ENCODE measurements at regions not wholly inside any gene's neighbourhood (a gene's known extent, or its start where the extent isn't known, plus 50 kb on each side); places are given as distances from the start of the nearest gene placed in this dataset.
"Not testable (repeated sequence)": the region's sequence is repeated elsewhere in the genome, so short reads cannot be mapped to it uniquely, and the experiment has no call there.

DNA sequence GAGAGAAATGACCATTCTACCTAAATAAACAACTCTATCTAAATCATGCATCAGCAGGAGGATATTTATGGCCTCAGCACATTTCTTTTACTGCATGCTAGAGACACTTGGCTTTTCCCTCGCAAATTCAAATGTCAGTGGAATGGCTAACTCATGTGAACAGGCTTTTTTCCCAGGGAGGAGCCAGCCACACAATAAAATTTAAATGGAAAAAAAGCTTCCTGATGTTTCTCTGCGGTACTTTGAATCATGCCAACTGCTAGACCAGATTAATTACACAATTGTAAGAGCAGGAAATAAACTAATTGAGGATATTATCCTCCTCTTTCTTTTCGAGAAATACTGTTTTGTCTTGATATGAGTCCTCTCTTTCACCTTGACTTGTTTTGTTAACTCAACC, 676.3 kb downstream of the IRS1 start:
- DNase-seq (ENCODE audit: low spot score), result peak; percentile 42

DNA sequence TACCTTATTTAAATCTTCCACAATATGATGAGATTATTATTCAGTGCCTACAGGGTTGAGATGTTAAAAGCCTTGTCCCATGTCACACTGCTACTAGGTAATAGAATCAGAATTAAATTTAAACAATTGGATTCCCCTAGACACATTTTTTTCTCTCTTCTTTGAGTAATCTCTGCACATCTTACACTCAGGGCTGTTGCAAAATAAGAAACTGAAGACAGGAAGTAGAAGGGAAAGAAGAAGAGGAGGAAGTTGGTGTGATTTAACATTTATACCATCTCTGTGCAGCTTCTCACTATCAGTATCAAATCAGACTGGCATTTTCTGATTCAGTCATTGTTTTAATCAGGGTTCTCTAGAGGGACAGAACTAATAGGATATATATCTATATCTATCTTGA, 677.6 kb downstream of the IRS1 start:
- DNase-seq (ENCODE audit: low spot score), result no peak

DNA sequence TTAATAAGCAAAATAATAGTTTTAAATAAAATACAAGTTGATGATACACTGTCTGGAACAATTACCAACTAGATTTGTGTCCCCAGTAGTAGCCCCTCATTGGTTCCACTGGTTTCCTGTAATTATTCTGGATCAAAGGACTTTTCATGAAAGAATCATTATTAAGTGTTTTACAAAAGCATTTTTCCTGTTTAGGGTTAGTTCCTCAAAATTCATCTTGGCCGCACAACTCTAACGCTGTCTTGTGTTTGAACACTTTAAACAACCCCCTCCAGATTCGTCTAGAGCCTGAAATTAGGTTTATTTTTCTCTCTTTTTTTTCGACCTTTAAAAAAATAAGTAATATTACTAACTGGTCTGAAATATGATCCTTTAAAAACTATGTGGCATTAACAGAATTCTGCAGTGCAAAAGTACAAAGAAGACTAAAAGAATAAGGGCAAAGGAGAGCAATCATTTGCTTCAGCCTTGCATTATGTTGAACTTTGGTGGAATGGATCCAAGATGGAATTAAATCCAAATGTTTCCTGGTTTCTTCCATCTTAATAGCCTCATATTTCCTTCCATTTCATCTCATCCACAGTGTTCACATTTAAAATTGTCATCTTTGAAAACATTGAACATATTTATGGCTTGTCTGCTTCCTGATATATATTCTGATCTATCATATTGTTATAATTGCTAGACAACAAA, 678.4 kb downstream of the IRS1 start:
- no peak for DNase-seq (ENCODE audit: low spot score)

DNA sequence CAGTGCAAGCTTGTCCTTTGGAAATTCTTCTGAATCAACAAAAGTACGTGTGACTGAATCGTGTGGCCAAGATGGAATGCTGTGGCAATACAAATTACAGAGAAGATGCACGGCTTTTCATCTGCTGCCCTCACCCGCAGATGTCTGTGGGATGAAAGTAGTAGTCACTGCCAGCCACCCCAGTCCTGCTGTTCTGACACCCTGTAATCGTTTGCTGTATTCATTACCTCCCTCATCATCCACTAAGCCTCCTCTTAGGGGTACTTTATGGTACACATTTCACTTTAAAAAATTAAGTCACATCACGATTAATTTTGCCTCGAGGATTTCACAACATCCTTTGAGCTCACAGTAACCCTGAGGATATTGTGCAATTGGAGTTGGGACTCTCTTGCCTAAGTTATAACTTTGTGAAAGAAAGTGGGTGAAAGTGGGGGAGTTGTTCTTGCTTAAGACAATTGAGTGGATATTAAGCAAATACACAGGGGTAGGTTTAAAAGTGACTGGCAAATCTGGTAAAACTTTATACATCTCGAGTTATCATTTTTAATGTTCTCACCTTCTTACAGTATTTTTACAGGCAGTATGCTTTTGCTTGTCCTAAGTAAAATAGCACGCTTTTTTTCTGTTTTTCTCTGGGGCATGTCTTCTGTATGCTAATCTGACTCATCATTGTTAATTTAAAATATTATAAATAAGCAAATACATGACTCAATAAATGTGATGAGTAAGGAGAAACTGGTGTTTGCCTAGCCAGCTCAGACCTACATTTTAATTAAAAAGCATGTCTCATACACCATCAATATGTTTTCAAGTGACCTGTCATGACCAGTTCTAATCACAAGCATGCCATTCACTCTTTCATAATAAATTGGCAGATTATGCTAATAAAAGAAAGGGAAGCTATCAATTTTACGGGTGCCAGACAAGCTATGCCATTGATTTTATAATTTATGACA, 680.9 kb downstream of the IRS1 start:
- peak; percentile 73 for DNase-seq (ENCODE audit: low spot score)

DNA sequence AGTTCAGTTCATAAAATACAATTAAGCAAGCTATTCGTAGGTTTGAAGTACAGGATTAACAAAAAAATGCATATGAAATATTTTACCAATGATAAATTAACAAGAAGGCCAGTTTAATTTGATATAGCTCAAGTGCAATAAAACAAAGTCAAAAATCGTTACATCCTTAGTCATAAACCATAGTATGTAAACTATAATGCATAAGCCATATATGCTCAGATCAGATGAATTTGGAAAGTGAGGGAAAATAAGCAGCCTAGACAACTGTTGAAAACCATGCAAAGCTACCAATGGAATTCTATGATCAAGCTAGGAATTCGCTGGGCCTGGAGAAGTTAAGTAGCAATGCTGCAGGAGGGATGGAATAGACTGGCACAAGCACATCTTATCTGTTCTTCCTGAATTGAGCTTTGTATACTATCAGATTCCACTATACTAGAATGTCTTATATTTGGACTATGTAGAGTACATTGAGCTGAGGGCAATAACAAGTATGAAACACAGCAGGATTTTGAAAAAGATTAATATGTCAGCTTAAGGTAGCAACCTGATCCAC, 682.0 kb downstream of the IRS1 start:
- no peak for DNase-seq (ENCODE audit: low spot score)

DNA sequence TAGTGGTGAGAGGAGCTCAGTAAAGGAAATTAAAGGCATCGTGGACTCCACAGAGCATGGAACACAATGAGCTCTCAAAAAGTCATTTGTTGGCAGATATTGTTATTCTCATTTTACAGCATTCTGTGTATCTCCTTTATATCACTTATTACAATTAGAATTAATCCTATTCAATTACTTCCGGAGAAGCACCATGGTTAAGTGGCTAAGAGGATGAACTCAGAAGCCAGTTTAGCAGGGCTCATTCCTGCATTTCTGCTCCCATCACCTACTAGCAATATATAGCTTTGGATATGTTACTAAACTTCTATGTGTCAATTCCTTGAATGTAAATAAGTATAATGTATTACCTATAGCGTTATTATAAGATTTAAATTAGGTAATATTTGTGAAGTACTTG, 683.3 kb downstream of the IRS1 start:
- no peak for DNase-seq (ENCODE audit: low spot score)

DNA sequence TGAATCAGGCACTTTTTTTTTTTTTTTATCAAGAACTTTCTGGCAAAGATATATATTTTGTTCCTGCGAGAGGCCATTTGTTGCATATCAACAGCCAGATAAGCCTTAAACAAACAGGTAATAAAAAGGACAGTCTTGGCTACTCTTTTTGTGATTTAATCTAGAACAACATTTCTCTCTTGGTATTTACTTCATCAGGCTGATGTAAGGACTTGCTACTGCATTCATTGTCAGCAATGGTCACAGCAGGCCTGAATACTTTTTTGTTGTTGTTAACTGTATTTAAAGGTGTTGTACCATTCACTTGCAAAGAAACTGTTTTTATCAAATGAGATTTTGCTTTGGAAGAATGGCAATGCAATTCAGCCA, 683.8 kb downstream of the IRS1 start:
- DNase-seq (ENCODE audit: low spot score), result no peak

DNA sequence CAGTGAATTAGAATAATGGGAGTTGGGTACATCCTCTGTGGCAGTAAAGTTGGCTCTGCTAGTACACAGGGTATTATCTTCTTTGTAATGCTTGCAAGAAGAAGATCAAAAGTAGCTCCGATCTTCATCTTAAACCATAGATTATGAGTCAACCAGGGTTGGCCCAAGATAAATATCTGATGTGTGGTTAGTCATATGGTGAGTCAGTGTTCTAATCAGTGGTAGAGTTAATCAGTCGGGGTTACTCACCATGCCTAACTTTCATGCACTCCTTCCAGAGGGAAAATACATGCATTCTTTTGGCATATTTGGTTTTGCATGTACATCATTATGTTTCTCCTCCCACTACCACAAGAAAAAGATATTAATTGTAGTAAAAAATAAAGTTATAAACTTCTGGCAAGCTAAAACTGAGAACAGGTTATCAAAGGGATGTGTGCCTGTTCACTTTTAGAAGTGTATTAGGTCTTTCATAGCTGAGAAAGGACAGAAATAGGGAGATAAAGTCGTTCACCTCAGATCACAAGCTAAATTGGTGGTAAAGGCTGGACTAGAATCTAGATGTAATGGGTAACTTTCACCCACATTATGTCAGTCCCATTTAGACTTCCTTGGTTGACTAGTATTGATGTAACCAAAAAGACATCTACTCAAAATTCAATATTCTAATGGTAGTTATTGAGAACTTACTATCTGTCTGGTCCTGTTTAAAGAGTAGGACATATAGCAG, 684.4 kb downstream of the IRS1 start:
- peak; percentile 94 for DNase-seq (ENCODE audit: low spot score)

DNA sequence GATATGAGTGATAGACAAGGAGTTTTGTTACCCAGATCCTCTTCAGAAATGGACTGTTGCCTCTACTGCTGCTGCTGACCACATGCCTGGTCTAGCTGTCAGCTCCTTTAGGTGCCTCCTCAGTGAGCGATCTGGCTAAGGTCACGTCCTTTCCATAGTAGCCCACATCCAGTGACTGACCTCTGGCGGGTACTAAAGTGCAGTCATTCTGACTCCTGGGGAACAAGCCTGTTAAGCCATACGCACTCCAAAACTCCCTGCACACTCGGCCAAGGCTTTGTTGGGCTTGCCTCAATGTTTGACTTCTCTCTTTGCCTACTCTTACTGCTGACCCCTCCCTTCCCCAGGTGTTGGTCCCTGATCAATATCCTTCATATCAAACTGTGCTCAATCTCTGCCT, 685.2 kb downstream of the IRS1 start:
- peak; percentile 24 for DNase-seq (ENCODE audit: low spot score)

DNA sequence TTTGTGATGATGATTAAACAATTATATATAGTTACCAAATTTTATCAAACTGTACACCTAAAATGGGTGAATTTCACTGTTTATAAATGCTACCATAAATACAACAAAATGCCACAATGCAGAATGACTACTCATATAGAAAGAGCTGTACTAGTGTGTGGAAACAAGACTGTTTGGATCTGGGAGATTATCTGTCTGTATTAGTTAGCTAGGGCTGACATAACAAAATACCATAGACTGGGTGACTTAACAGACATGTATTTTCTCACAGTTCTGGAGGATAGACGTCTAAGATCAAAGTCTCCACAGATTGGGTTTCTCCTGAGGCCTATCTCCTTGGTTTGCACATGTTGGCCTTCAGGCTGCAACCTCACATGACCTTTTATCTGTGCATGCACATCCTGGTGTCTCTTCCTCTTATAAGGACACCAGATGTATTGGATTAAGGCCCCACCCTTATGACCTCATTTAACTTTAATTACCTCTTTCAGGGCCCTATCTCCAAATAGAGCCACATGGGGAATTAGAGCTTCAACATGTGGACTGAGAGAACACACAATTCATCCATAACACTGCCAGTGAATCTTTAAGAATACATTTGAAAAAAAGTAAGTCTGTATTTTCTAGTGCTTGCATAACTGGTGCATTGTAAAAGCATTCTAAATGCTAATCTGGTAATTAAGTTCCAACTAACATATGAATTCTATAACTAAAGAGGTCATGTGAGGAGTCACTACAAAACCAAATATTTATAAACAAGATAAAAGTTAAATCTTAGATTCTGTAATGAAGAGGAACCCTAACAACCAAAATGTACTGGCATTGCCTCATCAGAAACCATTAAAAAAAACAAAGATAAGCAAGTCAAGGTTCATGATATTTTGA, 699.6 kb downstream of the NYAP2 start:
- DNase-seq (ENCODE audit: low spot score), result no peak

DNA sequence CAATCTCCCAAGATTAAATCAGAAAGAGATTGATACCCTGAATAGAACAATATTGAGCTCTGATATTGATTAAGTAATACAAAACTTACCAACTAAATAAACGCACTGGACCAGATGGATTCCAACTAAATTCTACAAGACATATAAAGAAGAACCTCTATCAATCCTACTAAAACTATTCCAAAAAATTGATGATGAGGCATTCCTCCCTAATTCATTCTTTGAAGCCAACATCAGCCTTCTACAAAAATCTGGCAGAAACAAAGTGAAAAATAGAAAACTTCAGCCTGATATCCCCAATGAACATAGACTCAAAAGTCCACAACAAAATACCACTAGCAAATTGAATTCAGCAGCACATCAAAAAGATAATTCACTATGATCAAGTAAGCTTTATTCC, 695.5 kb downstream of the NYAP2 start:
- DNase-seq (ENCODE audit: low spot score), result no peak

DNA sequence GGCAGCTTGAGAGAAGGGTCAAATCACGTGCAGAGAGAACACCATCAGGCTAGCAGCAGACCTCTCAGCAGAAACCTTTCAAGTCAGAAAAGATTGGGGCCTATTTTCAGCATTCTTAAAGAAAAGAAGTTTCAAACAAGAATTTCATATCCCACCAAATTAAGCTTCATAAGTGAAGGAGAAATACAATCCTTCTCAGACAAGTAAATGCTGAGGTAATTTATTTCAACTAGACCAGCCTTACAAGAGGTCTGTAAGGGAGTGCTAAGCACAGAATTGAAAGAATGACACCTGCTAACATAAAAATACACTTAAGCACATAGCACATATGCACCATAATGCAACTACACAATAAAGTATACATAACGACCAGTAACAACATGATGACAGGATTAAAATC, 693.9 kb downstream of the NYAP2 start:
- no peak for DNase-seq (ENCODE audit: low spot score)

DNA sequence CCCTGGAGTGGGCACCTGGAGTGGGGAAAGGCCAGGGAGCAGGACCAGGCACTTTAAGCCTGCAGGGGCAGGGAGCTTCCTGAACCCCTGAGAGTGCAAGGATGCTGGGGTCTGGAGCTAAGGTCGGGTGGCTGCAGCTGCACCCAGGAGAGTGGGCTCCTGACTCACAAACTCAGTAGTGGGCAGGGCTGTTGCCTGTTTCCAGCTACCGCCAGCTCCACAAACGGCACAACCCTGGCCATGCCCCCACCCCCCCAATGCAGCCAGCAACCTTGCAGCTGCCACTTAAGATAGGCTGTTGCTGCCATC, 688.8 kb downstream of the NYAP2 start:
- DNase-seq (ENCODE audit: low spot score), result no peak

DNA sequence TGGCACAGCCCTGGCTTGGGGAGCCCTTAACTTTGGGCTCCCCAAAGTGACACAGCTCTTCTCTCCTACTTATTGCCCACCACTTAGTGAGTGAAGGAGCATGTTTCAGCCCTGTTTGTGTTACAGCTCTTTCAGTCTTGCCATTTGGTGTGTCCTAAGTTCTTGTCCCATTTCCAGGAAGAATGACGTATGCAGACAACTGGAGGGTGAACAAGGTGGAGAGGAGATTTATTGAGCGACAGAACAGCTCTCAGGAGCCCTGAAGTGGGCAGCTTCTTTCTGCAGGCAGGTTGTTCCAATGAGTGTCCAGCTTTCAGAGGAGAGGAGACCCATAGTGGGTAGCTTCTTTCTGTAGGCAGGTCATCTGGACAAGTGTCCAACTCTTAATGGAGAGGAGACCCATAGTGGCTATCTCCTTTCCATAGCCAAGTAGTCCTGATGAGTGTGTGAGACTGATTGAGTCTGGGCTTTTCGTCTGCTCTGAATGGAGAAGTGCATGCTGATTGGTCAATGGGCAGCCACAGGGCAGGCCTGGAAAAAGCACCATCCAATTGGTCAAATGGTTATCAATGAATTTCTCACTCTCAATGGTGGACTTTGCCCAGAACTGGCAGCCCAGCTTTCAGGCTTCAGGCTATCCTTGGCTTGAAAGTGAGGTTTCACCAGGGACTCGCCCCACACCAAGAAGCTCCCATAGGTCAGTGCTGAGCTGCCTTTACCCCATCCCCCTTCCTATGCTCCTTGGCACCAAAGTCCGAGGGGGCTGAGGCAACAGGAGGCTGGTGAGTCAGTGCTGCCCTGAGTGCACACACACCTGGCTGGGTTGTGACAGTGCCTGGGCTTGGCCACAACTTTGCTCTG, 688.2 kb downstream of the NYAP2 start:
- no peak for DNase-seq (ENCODE audit: low spot score)

DNA sequence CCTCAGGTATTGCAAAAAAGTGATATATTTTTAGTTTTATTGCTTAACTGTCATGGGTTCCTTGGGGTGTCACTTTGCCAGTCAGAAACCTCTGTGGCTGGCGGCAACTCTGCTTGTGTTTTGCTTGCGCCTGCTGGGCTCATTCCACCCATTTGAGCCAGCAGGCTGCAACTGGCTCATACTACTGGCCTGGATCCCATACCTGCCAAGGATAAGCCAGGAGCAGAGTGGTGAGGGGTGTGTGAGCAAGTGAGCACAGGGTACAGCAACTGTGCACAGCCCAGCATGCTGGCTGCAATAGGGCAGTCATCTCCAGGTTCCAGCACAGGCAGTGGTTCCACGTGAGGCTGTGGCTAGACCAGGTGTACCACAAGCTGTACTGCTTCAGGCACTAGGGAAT, 687.5 kb downstream of the NYAP2 start:
- no peak for DNase-seq (ENCODE audit: low spot score)

DNA sequence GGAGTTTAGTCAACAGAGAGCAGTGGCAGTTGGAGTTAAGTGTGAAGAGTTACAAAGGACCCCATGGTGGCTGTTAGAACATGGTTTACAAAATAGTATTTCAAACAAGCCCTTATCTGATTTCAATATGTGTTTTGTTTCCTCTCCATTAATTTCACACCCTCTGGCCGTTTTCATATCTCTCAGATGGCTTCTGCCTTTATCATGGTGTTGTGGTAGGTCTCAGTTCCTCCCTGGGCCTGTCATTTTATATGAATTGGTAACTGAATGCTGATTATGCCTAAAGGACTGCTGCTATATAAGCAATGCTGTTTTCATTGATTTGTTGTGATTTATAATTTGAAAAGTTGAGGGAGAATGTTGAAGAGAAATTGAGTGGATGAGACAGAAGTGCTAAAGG, 686.7 kb downstream of the NYAP2 start:
- DNase-seq (ENCODE audit: low spot score), result no peak

DNA sequence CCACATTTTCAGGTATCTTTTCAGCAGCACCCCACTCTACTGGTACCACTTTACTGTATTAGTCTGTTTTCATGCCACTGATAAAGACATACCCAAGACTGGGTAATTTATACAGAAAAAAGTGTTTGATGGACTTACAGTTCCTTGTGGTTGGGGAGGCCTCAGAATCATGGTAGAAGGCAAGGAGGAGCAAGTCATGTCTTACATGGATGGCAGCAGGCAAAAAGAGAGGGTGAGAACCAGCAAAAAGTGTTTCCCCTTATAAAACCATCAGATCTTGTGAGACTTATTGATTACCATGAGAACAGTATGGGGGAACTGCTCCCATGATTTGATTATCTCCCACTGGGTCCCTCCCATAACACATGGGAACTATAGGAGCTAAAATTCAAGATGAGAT, 685.9 kb downstream of the NYAP2 start:
- DNase-seq (ENCODE audit: low spot score), result not testable (repeated sequence)

DNA sequence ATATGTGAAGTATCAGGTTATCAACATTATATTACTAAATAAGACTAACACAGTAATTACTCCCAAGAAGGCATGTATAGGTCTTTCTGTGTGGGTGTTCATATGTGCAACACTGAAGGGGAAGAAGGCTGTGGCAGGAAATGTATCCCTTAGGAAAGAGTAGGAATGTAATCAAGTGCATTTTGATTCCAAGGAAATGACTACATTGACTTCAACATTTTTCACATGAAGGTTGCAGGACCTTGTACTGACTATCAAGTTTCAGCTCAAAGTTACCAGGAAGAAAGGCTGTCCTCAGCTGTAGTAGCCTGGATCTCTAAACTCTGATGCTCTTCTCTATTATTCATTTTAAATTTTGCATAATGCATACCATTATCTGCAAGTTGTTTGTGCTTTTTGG, 680.8 kb downstream of the NYAP2 start:
- no peak for DNase-seq (ENCODE audit: low spot score)

DNA sequence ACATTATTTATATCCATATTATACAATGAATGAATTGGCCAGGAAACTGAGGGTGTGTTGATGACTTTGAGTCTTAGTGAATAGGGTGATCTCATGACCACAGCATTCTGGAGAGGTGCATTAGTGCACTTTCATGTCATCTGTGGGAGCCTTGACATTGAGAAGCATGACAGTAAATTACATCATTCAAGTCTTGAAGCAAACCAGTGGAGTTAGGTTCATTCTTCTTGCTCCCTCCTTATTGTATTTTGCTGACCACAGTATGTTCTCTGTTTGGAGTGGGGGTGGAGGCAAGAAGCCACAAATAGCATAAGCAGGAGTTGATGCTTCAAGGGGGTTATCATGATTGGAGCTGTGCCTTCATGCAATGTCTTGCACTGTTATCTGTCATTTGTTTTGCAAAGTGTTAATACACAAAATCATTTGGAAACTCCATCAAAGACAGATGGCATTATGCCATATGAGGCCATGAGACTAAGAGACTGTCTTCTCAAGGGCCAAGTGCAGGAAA, 680.2 kb downstream of the NYAP2 start:
- DNase-seq (ENCODE audit: low spot score), result peak; percentile 30

DNA sequence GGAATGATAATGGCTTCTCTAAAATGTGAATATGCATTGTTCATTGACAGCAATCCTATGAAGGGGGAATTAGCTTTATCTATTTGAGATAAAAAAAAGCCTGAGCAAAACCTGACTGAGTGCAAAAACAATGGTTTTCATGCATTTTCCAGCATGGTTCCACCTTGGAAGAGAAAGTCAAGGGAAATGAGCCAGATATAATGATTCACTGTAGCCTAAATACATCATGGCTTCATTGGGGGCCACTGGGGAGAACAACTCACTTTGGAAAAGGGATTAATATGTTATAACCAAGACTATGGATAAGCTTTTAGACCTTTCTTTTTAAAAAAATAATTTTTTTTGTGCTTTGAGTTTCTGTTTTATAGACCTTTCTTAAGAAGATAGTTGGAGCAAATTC, 679.7 kb downstream of the NYAP2 start:
- no peak for DNase-seq (ENCODE audit: low spot score)

DNA sequence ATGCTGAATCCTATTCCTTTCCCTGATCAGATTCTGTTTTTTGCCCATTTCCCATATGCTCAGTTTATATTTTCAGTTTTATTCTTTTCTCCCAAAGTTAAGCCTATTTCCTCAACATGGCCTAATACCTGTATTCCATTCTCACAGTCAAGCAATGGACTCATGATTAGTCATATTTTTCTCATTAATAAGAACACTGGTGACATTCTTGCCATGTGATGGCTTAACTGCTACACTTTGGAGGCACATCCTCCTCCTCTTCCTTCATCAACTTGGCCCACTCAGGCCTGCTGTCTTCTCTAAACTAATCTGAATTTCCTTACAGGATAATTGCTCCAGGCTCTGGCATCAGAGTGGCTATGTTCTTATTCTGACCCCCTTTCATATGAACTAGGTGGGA, 679.2 kb downstream of the NYAP2 start:
- no peak for DNase-seq (ENCODE audit: low spot score)

All from LoVo (cell line).